H9 (cell line): ENCODE measurements at regions not wholly inside any gene's neighbourhood (a gene's known extent, or its start where the extent isn't known, plus 50 kb on each side); places are given as distances from the start of the nearest gene placed in this dataset.

Experiments
- DNase-seq: peaks from one replicate; pipeline ENCODE4 v3.0.0-alpha.2; 2017
- H2AFZ ChIP-seq: one replicate; pipeline ENCODE4 v1.6.1; 2013; ENCODE audit warnings: mild to moderate bottlenecking, low read length, control low read depth, moderate library complexity
- H2AK5ac ChIP-seq: 2 replicates; pipeline ENCODE4 v1.6.1; 2013; ENCODE audit warnings: low read length, control low read depth, mixed read lengths; ENCODE audit not compliant: insufficient read length
- H2BK120ac ChIP-seq: one replicate; pipeline ENCODE4 v1.6.1; 2013; ENCODE audit warnings: low read depth, mild to moderate bottlenecking, low read length, control low read depth, inconsistent platforms; ENCODE audit not compliant: poor library complexity, severe bottlenecking
- H2BK12ac ChIP-seq: 2 replicates; pipeline ENCODE4 v1.6.1; 2013; ENCODE audit warnings: low read length, control low read depth, mixed read lengths, low read depth; ENCODE audit not compliant: insufficient read length
- H2BK15ac ChIP-seq: 2 replicates; pipeline ENCODE4 v1.6.1; 2013; ENCODE audit warnings: low read depth, low read length, control low read depth
- H2BK20ac ChIP-seq: one replicate; pipeline ENCODE4 v1.6.1; 2013; ENCODE audit warnings: low read depth, mild to moderate bottlenecking, low read length, control low read depth, inconsistent platforms; ENCODE audit not compliant: poor library complexity, severe bottlenecking
- H2BK5ac ChIP-seq: 2 replicates; pipeline ENCODE4 v1.6.1; 2013; ENCODE audit warnings: low read length, control low read depth, mixed read lengths; ENCODE audit not compliant: insufficient read length
- H3K14ac ChIP-seq: 2 replicates; pipeline ENCODE4 v1.6.1; 2013; ENCODE audit warnings: low read length, control low read depth; ENCODE audit not compliant: insufficient read depth
- H3K18ac ChIP-seq: 2 replicates; pipeline ENCODE4 v1.6.1; 2013; ENCODE audit warnings: low read depth, mild to moderate bottlenecking, mixed read lengths, low read length, control low read depth; ENCODE audit not compliant: insufficient read length
- H3K23ac ChIP-seq: 2 replicates; pipeline ENCODE4 v1.6.1; 2013; ENCODE audit warnings: low read length, control low read depth, mixed read lengths, low read depth; ENCODE audit not compliant: insufficient read length
- H3K23me2 ChIP-seq: 2 replicates; pipeline ENCODE4 v1.6.1; 2013; ENCODE audit warnings: low read depth, mild to moderate bottlenecking, mixed read lengths, low read length, control low read depth; ENCODE audit not compliant: insufficient read length, poor library complexity, severe bottlenecking
- H3K27ac ChIP-seq: 2 replicates; pipeline ENCODE4 v1.5.1; 2013; ENCODE audit warnings: low read length, control low read depth, mixed read lengths, low read depth; ENCODE audit not compliant: insufficient read length
- H3K27me3 ChIP-seq: 2 replicates; pipeline ENCODE4 v1.6.1; 2013; ENCODE audit warnings: low read length, control low read depth, inconsistent platforms; ENCODE audit not compliant: insufficient read depth
- H3K4ac ChIP-seq: 2 replicates; pipeline ENCODE4 v1.6.1; 2013; ENCODE audit warnings: low read depth, mild to moderate bottlenecking, control low read depth, inconsistent platforms, low read length, moderate library complexity
- H3K4me1 ChIP-seq: 2 replicates; pipeline ENCODE4 v1.6.1; 2013; ENCODE audit warnings: low read length, control low read depth, inconsistent platforms; ENCODE audit not compliant: insufficient read depth
- H3K4me2 ChIP-seq: 2 replicates; pipeline ENCODE4 v1.6.1; 2013; ENCODE audit warnings: low read length, control low read depth, mixed read lengths; ENCODE audit not compliant: insufficient read length, insufficient read depth
- H3K56ac ChIP-seq: 2 replicates; pipeline ENCODE4 v1.6.1; 2013; ENCODE audit warnings: low read depth, mild to moderate bottlenecking, mixed read lengths, low read length, control low read depth; ENCODE audit not compliant: insufficient read length
- H3K79me1 ChIP-seq: 2 replicates; pipeline ENCODE4 v1.6.1; 2013; ENCODE audit warnings: low read depth, mild to moderate bottlenecking, moderate library complexity, low read length, control low read depth, inconsistent platforms; ENCODE audit not compliant: insufficient read depth, poor library complexity, severe bottlenecking
- H3K79me2 ChIP-seq: 2 replicates; pipeline ENCODE4 v1.6.1; 2013; ENCODE audit warnings: low read length, control low read depth, inconsistent platforms; ENCODE audit not compliant: insufficient read depth
- H3K9ac ChIP-seq: 2 replicates; pipeline ENCODE4 v1.6.1; 2013; ENCODE audit warnings: low read length, control low read depth, mixed read lengths; ENCODE audit not compliant: insufficient read length; ENCODE audit errors: extremely low read depth
- H3K9me3 ChIP-seq: one replicate; pipeline ENCODE4 v1.6.1; 2013; ENCODE audit warnings: low read depth, low read length, inconsistent platforms; ENCODE audit not compliant: control insufficient read depth
- H3T11ph ChIP-seq: one replicate; pipeline ENCODE4 v1.6.1; 2013; ENCODE audit warnings: mild to moderate bottlenecking, low read length, control low read depth, inconsistent platforms
- H4K20me1 ChIP-seq: one replicate; pipeline ENCODE4 v1.6.1; 2013; ENCODE audit not compliant: control insufficient read depth, insufficient read length, insufficient read depth
- H4K5ac ChIP-seq: 2 replicates; pipeline ENCODE4 v1.6.1; 2013; ENCODE audit warnings: low read depth, mild to moderate bottlenecking, mixed read lengths, low read length, control low read depth; ENCODE audit not compliant: insufficient read length
- H4K8ac ChIP-seq: replicated peaks from 2 replicates; pipeline ENCODE4 v1.6.1; 2013; ENCODE audit warnings: low read length, control low read depth, mixed read lengths, low read depth; ENCODE audit not compliant: insufficient read length
- H4K91ac ChIP-seq: 2 replicates; pipeline ENCODE4 v1.6.1; 2013; ENCODE audit warnings: low read depth, mild to moderate bottlenecking, moderate library complexity, mixed read lengths, low read length, control low read depth; ENCODE audit not compliant: insufficient read length
- H3K27ac Mint-ChIP-seq, 3 experiments: 2 replicates in 2 of 3; 3 replicates in 1 of 3; pipeline ENCODE4 v1.8.0; 2020 to 2021; ENCODE audit warnings: mixed read lengths in 3 of 3, mild to moderate bottlenecking in 1 of 3, moderate library complexity in 1 of 3
- H3K27me3 Mint-ChIP-seq: 2 replicates; pipeline ENCODE4 v1.8.0; 2021; ENCODE audit warnings: low read depth, mild to moderate bottlenecking, moderate library complexity, mixed read lengths
- H3K36me3 Mint-ChIP-seq, 3 experiments: 2 replicates in 2 of 3; 3 replicates in 1 of 3; pipeline ENCODE4 v1.8.0; 2020 to 2021; ENCODE audit warnings: low read depth in 3 of 3, mixed read lengths in 3 of 3; ENCODE audit not compliant: insufficient read depth in 1 of 3
- H3K4me1 Mint-ChIP-seq, 2 experiments: 2 replicates each; pipeline ENCODE4 v1.8.0; 2020; ENCODE audit warnings: mixed read lengths in 2 of 2
- H3K4me3 Mint-ChIP-seq, 2 experiments: 2 replicates in 1 of 2; 3 replicates in 1 of 2; pipeline ENCODE4 v1.8.0; 2020 to 2021; ENCODE audit warnings: mild to moderate bottlenecking in 2 of 2, mixed read lengths in 2 of 2, moderate library complexity in 1 of 2
- H3K9me3 Mint-ChIP-seq, 2 experiments: 2 replicates in 1 of 2; 3 replicates in 1 of 2; pipeline ENCODE4 v1.8.0; 2020; ENCODE audit warnings: mild to moderate bottlenecking in 2 of 2, mixed read lengths in 2 of 2, moderate library complexity in 1 of 2
- CTCF ChIP-seq: fragments of 200-600 bp; sonication (generic); conservative IDR thresholded peaks from 3 replicates; pipeline ENCODE4 v1.8.0; 2021; ENCODE audit warnings: antibody characterized with exemption, mild to moderate bottlenecking
- WGBS: extraction: QIAGEN DNeasy Blood & Tissue Kit; methylation state at CpG from one replicate; pipeline ENCODE4 v1.1.7; 2013; ENCODE audit warnings: missing lambda C conversion rate, low lambda C conversion rate, mixed read lengths; ENCODE audit not compliant: insufficient read length; ENCODE audit errors: extremely low coverage; 5-methylcytosine and 5-hydroxymethylcytosine counted together

- H3K4me1 Mint-ChIP-seq, result no peaks in the 10 kb centered on the region
- no peaks in the 10 kb centered on the region for H3K27me3 Mint-ChIP-seq
Measured at GRCh38 chr4:157727163-157727562, 445.7 kb downstream of the GASK1B start.

More at GRCh38 chr4:157727163-157727562, 445.7 kb downstream of the GASK1B start:
- no peak for TF ChIP-seq CTCF
- H3K27me3 ChIP-seq, result no peaks in the 10 kb centered on the region
- no peak overlapping the region for H3T11ph ChIP-seq
- H3K27ac Mint-ChIP-seq, result no peak overlapping the region
- no peak overlapping the region for H4K91ac ChIP-seq
- no peak overlapping the region for H3K4ac ChIP-seq
- H2AK5ac ChIP-seq, result no peak overlapping the region
- no peaks in the 10 kb centered on the region for H3K79me1 ChIP-seq
- H3K36me3 Mint-ChIP-seq, result peaks cover 0 to 2% (median 0%) of the 10 kb centered on the region in 3 experiments; a peak in 1 of 7 replicates
- H3K9ac ChIP-seq, result no peak overlapping the region
- no peaks in the 10 kb centered on the region for H3K4me1 ChIP-seq
- H3K23me2 ChIP-seq, result no peaks in the 10 kb centered on the region
- H2BK15ac ChIP-seq, result no peak overlapping the region
- no peak overlapping the region for H3K18ac ChIP-seq
- no peak overlapping the region for H3K4me3 Mint-ChIP-seq
- no peak overlapping the region for H3K4me2 ChIP-seq
- H3K9me3 ChIP-seq, result no peaks in the 10 kb centered on the region
- H2BK5ac ChIP-seq, result no peak overlapping the region
- WGBS, result no CpG with 5 or more reads among the region's 2 CpGs
- H4K5ac ChIP-seq, result no peak overlapping the region
- no peaks in the 10 kb centered on the region for H3K79me2 ChIP-seq
- no peak overlapping the region for H2BK120ac ChIP-seq
- peaks cover 0 to 6% of the 10 kb centered on the region in 2 experiments; a peak in 2 of 5 replicates for H3K9me3 Mint-ChIP-seq
- H3K14ac ChIP-seq, result no peak overlapping the region
- H3K56ac ChIP-seq, result no peak overlapping the region
- no peak overlapping the region for H3K23ac ChIP-seq
- no peak overlapping the region for H4K8ac ChIP-seq
- no peak overlapping the region for H2BK20ac ChIP-seq
- H4K20me1 ChIP-seq, result no peaks in the 10 kb centered on the region
- H2BK12ac ChIP-seq, result no peak overlapping the region
- H2AFZ ChIP-seq, result no peak overlapping the region
- DNase-seq, result no peak
- H3K27ac ChIP-seq, result no peak overlapping the region
